Gastrocnemius medialis (tissue), 4 donors: ENCODE measurements at regions not wholly inside any gene's neighbourhood (a gene's known extent, or its start where the extent isn't known, plus 50 kb on each side); places are given as distances from the start of the nearest gene placed in this dataset.

Source experiments
- ATAC-seq, 2 donors: fragments of 150-250 bp; one replicate each; pipeline ENCODE4 v1.9.1; 2016
- DNase-seq, 2 donors: peaks; one replicate each; pipeline ENCODE4 v3.0.0-alpha.2; 2019
- H3K27ac ChIP-seq, 4 donors: fragments of 200-600 bp; sonication (generic); 1 replicate in 1 of 4; 2 replicates in 3 of 4; pipeline ENCODE4 v1.5.1; 2016 to 2018; ENCODE audit warnings: mild to moderate bottlenecking in 2 of 4, moderate library complexity in 1 of 4
- H3K27me3 ChIP-seq, 3 donors: fragments of 200-600 bp; sonication (generic) in 2 of 3; 1 replicate in 1 of 3; 2 replicates in 2 of 3; pipeline versions ENCODE4 v1.5.1 to v1.6.0; 2016 to 2019; ENCODE audit warnings: mild to moderate bottlenecking in 1 of 3, moderate library complexity in 1 of 3
- H3K36me3 ChIP-seq, 2 donors: fragments of 200-600 bp; sonication (generic) in 1 of 2; one replicate each; pipeline ENCODE4 v1.5.1; 2017 to 2018
- H3K4me1 ChIP-seq, 2 donors: fragments of 200-600 bp; sonication (generic) in 1 of 2; one replicate each; pipeline ENCODE4 v1.5.1; 2016 to 2017; ENCODE audit warnings: mild to moderate bottlenecking in 2 of 2
- H3K4me3 ChIP-seq, 4 donors: fragments of 200-600 bp; sonication (generic) in 3 of 4; 1 replicate in 1 of 4; 2 replicates in 3 of 4; pipeline ENCODE4 v1.5.1; 2016 to 2019; ENCODE audit warnings: mild to moderate bottlenecking in 2 of 4
- H3K9me3 ChIP-seq, 3 donors: fragments of 200-600 bp; sonication (generic) in 2 of 3; 1 replicate in 1 of 3; 2 replicates in 2 of 3; pipeline ENCODE4 v1.5.1; 2016 to 2019
- POLR2A ChIP-seq, 2 donors: fragments of 450-650 bp; IDR thresholded peaks; one replicate each; pipeline ENCODE4 v1.6.1; 2017; ENCODE audit warnings: antibody characterized with exemption in 2 of 2, mild to moderate bottlenecking in 2 of 2, moderate library complexity in 2 of 2
- in situ Hi-C, 4 donors: fragments of 200-750 bp; cut with MboI; loops; one replicate each; pipeline versions ENCODE4 v1.15.0 to v1.8.0; 2017; ENCODE audit warnings: low sequenced_read_pairs in 4 of 4
- intact Hi-C: fragments of 100-400 bp; cut with DNase I; formaldehyde crosslinking; loops from one replicate; pipeline ENCODE4 v1.15.1; 2023; ENCODE audit warnings: low total_unique reads
- TF ChIP-seq, protein P1 (sequence below), 5 experiments: fragments of 450-650 bp in 3 of 5; fragments of 200-600 bp in 2 of 5; sonication (generic) in 2 of 5; IDR thresholded peaks in 4 of 5; conservative IDR thresholded peaks in 1 of 5; 1 replicate in 4 of 5; 2 replicates in 1 of 5; pipeline ENCODE4 v1.5.1; 2016 to 2019; ENCODE audit warnings: antibody characterized with exemption in 5 of 5, mild to moderate bottlenecking in 3 of 5, moderate library complexity in 3 of 5

DNA sequence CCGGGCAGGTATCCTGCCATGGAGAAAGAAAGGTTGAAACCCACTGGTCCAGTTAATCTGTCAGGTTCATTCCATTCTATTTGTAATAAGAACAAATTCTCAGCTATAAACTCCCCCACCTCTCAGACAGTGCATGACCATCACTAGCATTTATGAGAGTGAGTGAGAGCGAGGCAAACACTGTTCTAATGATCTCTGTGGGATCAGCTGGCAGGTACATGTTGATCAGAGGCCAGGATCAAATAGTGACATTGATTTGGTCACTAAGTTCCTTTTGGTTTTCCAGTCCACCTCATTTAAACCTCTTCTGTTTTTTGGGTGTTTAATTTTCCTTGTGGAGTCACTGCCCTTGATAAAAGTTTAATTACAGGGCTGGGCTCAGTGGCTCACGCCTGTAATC is 423.1 kb upstream of the CHST9 start:
- intact Hi-C loops (no loop called here), in situ Hi-C loops (loop anchor here in 2 of 4 donors (5.0 to 10.0 kb wide), 2 partner anchors 139 to 243 kb away; no protein-coding TSS in a partner anchor)
- Histone ChIP-seq H3K27ac (no peak overlapping the region), H3K9me3 (no peaks in the 10 kb centered on the region), H3K27me3 (no peaks in the 10 kb centered on the region), H3K4me3 (no peak overlapping the region), H3K4me1 (no peaks in the 10 kb centered on the region), H3K36me3 (no peaks in the 10 kb centered on the region)
- ATAC-seq, result no peak
- no peak for DNase-seq
- TF ChIP-seq, protein P1, sequence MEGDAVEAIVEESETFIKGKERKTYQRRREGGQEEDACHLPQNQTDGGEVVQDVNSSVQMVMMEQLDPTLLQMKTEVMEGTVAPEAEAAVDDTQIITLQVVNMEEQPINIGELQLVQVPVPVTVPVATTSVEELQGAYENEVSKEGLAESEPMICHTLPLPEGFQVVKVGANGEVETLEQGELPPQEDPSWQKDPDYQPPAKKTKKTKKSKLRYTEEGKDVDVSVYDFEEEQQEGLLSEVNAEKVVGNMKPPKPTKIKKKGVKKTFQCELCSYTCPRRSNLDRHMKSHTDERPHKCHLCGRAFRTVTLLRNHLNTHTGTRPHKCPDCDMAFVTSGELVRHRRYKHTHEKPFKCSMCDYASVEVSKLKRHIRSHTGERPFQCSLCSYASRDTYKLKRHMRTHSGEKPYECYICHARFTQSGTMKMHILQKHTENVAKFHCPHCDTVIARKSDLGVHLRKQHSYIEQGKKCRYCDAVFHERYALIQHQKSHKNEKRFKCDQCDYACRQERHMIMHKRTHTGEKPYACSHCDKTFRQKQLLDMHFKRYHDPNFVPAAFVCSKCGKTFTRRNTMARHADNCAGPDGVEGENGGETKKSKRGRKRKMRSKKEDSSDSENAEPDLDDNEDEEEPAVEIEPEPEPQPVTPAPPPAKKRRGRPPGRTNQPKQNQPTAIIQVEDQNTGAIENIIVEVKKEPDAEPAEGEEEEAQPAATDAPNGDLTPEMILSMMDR (IDR thresholded peaks at IDR 0.05 in 4 of 5, conservative IDR thresholded peaks at IDR 0.05 in 1 of 5), result no peak
- TF ChIP-seq POLR2A (IDR thresholded peaks at IDR 0.05), result no peak

GRCh38 chr18:27606741-27607140 is 421.6 kb upstream of the CHST9 start:
- Histone ChIP-seq H3K9me3 (no peaks in the 10 kb centered on the region), H3K4me3 (no peak overlapping the region), H3K27me3 (no peaks in the 10 kb centered on the region), H3K36me3 (no peaks in the 10 kb centered on the region), H3K4me1 (no peaks in the 10 kb centered on the region), H3K27ac (no peak overlapping the region)
- TF ChIP-seq, protein P1 (IDR thresholded peaks at IDR 0.05 in 4 of 5, conservative IDR thresholded peaks at IDR 0.05 in 1 of 5), result no peak
- no peak for TF ChIP-seq POLR2A (IDR thresholded peaks at IDR 0.05)
- DNase-seq (no peak), ATAC-seq (no peak)
- in situ Hi-C loops, result loop anchor here in 2 of 4 donors (5.0 to 10.0 kb wide), 2 partner anchors 141 to 242 kb away; no protein-coding TSS in a partner anchor
- intact Hi-C loops, result no loop called here

GRCh38 chr18:27605107-27605834 is 420.2 kb upstream of the CHST9 start:
- H3K27ac ChIP-seq, result no peak overlapping the region
- intact Hi-C loops (no loop called here), in situ Hi-C loops (loop anchor here in 2 of 4 donors (5.0 to 10.0 kb wide), 2 partner anchors 142 to 240 kb away; no protein-coding TSS in a partner anchor)
- TF ChIP-seq POLR2A (IDR thresholded peaks at IDR 0.05), result no peak
- TF ChIP-seq, protein P1 (IDR thresholded peaks at IDR 0.05 in 4 of 5, conservative IDR thresholded peaks at IDR 0.05 in 1 of 5), result peak; percentile 41 to 72 (median 56)
- no peaks in the 10 kb centered on the region for H3K36me3 ChIP-seq
- H3K27me3 ChIP-seq, result no peaks in the 10 kb centered on the region
- peak; percentile 75 for ATAC-seq
- DNase-seq, result peak in 1 of 2 donors; percentile 27
- H3K4me3 ChIP-seq, result no peak overlapping the region
- no peaks in the 10 kb centered on the region for H3K4me1 ChIP-seq
- no peaks in the 10 kb centered on the region for H3K9me3 ChIP-seq

DNA sequence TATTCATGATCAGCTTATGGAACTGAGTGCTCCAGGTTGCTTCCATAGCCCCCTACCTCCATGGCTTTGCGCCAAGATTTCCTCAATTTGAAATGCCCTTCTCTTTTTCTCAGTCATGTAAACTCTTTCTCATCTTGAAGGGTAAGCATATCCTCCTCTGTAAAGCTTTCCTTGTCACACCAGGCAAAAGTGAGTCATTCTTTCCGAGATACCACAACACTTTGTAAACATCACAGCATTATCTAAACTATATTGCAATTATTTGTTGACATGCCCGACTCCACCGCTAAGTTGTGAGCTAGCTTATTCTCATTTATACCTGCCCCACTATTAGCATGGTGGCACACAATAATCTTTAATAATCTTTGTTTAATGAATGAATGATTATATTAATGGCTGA is 419.5 kb upstream of the CHST9 start:
- Histone ChIP-seq H3K36me3 (no peaks in the 10 kb centered on the region), H3K4me3 (no peak overlapping the region), H3K9me3 (no peaks in the 10 kb centered on the region), H3K27ac (no peak overlapping the region), H3K4me1 (no peaks in the 10 kb centered on the region), H3K27me3 (no peaks in the 10 kb centered on the region)
- DNase-seq (no peak), ATAC-seq (no peak)
- intact Hi-C loops, result no loop called here
- in situ Hi-C loops, result loop anchor here in 1 of 4 donors (10.0 kb wide), 1 partner anchor 240 kb away; no protein-coding TSS in a partner anchor
- TF ChIP-seq POLR2A (IDR thresholded peaks at IDR 0.05), result no peak
- TF ChIP-seq, protein P1 (IDR thresholded peaks at IDR 0.05 in 4 of 5, conservative IDR thresholded peaks at IDR 0.05 in 1 of 5), result no peak
